GM23338 (cell line): ENCODE measurements at regions not wholly inside any gene's neighbourhood (a gene's known extent, or its start where the extent isn't known, plus 50 kb on each side); places are given as distances from the start of the nearest gene placed in this dataset.

Source experiments
- ATAC-seq: fragments of 200-7000 bp; cut with Tn5 transposase; 3 replicates; pipeline ENCODE4 v1.9.1; 2020
- DNase-seq: peaks from one replicate; pipeline ENCODE4 v3.0.0-alpha.2; 2015; ENCODE audit warnings: low spot score
- H2AFZ ChIP-seq: fragments of 200-600 bp; sonication (generic); 2 replicates; pipeline ENCODE4 v1.8.0; 2016; ENCODE audit warnings: antibody characterized with exemption, mild to moderate bottlenecking, moderate library complexity
- H3F3A ChIP-seq: fragments of 200-600 bp; sonication (generic); replicated peaks from 2 replicates; pipeline ENCODE4 v1.8.0; 2017; ENCODE audit warnings: antibody characterized with exemption, mixed run types, low read depth
- H3K27ac ChIP-seq: fragments of 200-600 bp; sonication (generic); 2 replicates; pipeline ENCODE4 v1.6.1; 2016; ENCODE audit warnings: low read depth
- H3K27me3 ChIP-seq: fragments of 200-600 bp; sonication (generic); 2 replicates; pipeline ENCODE4 v1.8.0; 2016; ENCODE audit warnings: mild to moderate bottlenecking, mixed run types, moderate library complexity; ENCODE audit not compliant: insufficient read depth
- H3K36me3 ChIP-seq: fragments of 200-600 bp; sonication (generic); 2 replicates; pipeline ENCODE4 v1.8.0; 2016; ENCODE audit warnings: mild to moderate bottlenecking; ENCODE audit not compliant: insufficient read depth
- H3K4me1 ChIP-seq: fragments of 200-600 bp; sonication (generic); 2 replicates; pipeline ENCODE4 v1.8.0; 2016; ENCODE audit warnings: mild to moderate bottlenecking, moderate library complexity; ENCODE audit not compliant: insufficient read depth
- H3K4me2 ChIP-seq: fragments of 200-600 bp; sonication (generic); 2 replicates; pipeline ENCODE4 v1.7.1; 2017; ENCODE audit warnings: mixed run types
- H3K4me3 ChIP-seq: fragments of 200-600 bp; sonication (generic); 2 replicates; pipeline ENCODE4 v1.6.1; 2016; ENCODE audit warnings: mixed run types
- H3K79me2 ChIP-seq: fragments of 200-600 bp; sonication (generic); replicated peaks from 2 replicates; pipeline ENCODE4 v1.8.0; 2017; ENCODE audit warnings: mild to moderate bottlenecking; ENCODE audit not compliant: insufficient read depth
- H3K9me2 ChIP-seq: fragments of 200-600 bp; sonication (generic); 2 replicates; pipeline ENCODE4 v1.8.0; 2017; ENCODE audit not compliant: insufficient read depth
- H4K20me1 ChIP-seq: fragments of 200-600 bp; sonication (generic); replicated peaks from 2 replicates; pipeline ENCODE4 v1.8.0; 2017; ENCODE audit warnings: mild to moderate bottlenecking; ENCODE audit not compliant: insufficient read depth
- H3K27ac Mint-ChIP-seq: 2 replicates; pipeline ENCODE4 v1.8.0; 2020; ENCODE audit warnings: inconsistent platforms, mild to moderate bottlenecking, moderate library complexity, mixed read lengths
- H3K27me3 Mint-ChIP-seq: 3 replicates; pipeline ENCODE4 v1.8.0; 2022; ENCODE audit warnings: low read depth, mild to moderate bottlenecking, moderate library complexity, mixed read lengths, inconsistent platforms; ENCODE audit not compliant: insufficient read depth, poor library complexity
- H3K36me3 Mint-ChIP-seq: 3 replicates; pipeline ENCODE4 v1.8.0; 2021; ENCODE audit warnings: low read depth, mild to moderate bottlenecking, inconsistent platforms, moderate library complexity, mixed read lengths
- H3K4me1 Mint-ChIP-seq: 3 replicates; pipeline ENCODE4 v1.8.0; 2020; ENCODE audit warnings: mild to moderate bottlenecking, inconsistent platforms, mixed read lengths
- H3K4me3 Mint-ChIP-seq: 3 replicates; pipeline ENCODE4 v1.8.0; 2021; ENCODE audit warnings: moderate library complexity, mild to moderate bottlenecking, inconsistent platforms, mixed read lengths
- H3K9me3 Mint-ChIP-seq: 3 replicates; pipeline ENCODE4 v1.8.0; 2020; ENCODE audit warnings: moderate library complexity, mild to moderate bottlenecking, inconsistent platforms, mixed read lengths
- CREB1 ChIP-seq: fragments of 250-450 bp; sonication (Bioruptor Pico); IDR thresholded peaks from 2 replicates; pipeline ENCODE4 v1.5.0; 2020; ENCODE audit warnings: low read depth, mild to moderate bottlenecking, moderate library complexity
- ETS1 ChIP-seq: IDR thresholded peaks from 2 replicates; pipeline ENCODE4 v1.6.1; 2016; ENCODE audit warnings: antibody characterized with exemption
- EZH2 ChIP-seq: fragments of 200-600 bp; sonication (generic); IDR thresholded peaks from one replicate; pipeline ENCODE4 v1.8.0; 2017; ENCODE audit warnings: antibody characterized with exemption, mild to moderate bottlenecking, low read depth; ENCODE audit not compliant: unreplicated experiment
- EZH2phosphoT487 ChIP-seq: fragments of 200-600 bp; sonication (generic); IDR thresholded peaks from one replicate; pipeline ENCODE4 v1.8.1; 2018; ENCODE audit warnings: antibody characterized with exemption; ENCODE audit not compliant: unreplicated experiment
- NANOG ChIP-seq: IDR thresholded peaks from 2 replicates; pipeline ENCODE4 v1.6.1; 2016; ENCODE audit warnings: antibody characterized with exemption, borderline replicate concordance
- STAT1 ChIP-seq: IDR thresholded peaks from one replicate; pipeline ENCODE4 v1.6.1; 2016; ENCODE audit warnings: antibody characterized with exemption; ENCODE audit not compliant: unreplicated experiment
- TF ChIP-seq, protein P1 (sequence below): fragments of 250-450 bp; sonication (Bioruptor Pico); IDR thresholded peaks from 2 replicates; pipeline ENCODE4 v1.5.0; 2020; ENCODE audit warnings: mild to moderate bottlenecking, moderate library complexity

DNA sequence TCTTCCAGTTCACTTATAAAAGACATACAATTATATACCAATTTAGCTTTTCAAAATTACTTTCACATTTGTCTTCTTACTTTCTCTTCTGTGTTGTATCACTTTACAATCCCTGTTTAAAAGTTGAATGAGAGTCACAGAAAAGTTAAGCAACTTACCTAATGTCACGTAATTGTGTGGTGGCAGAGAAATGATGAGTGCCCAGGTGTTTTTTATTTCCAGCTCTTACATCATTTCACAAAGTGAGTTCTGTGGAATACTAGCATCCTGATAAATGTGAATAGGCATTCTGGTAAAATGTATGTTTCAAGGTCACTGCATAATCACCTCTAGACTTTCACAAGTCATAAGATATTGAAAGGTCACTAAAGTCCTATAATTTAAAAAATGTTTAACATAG is 133.0 kb upstream of the FIBIN start (continued):
- TF ChIP-seq, protein P1, sequence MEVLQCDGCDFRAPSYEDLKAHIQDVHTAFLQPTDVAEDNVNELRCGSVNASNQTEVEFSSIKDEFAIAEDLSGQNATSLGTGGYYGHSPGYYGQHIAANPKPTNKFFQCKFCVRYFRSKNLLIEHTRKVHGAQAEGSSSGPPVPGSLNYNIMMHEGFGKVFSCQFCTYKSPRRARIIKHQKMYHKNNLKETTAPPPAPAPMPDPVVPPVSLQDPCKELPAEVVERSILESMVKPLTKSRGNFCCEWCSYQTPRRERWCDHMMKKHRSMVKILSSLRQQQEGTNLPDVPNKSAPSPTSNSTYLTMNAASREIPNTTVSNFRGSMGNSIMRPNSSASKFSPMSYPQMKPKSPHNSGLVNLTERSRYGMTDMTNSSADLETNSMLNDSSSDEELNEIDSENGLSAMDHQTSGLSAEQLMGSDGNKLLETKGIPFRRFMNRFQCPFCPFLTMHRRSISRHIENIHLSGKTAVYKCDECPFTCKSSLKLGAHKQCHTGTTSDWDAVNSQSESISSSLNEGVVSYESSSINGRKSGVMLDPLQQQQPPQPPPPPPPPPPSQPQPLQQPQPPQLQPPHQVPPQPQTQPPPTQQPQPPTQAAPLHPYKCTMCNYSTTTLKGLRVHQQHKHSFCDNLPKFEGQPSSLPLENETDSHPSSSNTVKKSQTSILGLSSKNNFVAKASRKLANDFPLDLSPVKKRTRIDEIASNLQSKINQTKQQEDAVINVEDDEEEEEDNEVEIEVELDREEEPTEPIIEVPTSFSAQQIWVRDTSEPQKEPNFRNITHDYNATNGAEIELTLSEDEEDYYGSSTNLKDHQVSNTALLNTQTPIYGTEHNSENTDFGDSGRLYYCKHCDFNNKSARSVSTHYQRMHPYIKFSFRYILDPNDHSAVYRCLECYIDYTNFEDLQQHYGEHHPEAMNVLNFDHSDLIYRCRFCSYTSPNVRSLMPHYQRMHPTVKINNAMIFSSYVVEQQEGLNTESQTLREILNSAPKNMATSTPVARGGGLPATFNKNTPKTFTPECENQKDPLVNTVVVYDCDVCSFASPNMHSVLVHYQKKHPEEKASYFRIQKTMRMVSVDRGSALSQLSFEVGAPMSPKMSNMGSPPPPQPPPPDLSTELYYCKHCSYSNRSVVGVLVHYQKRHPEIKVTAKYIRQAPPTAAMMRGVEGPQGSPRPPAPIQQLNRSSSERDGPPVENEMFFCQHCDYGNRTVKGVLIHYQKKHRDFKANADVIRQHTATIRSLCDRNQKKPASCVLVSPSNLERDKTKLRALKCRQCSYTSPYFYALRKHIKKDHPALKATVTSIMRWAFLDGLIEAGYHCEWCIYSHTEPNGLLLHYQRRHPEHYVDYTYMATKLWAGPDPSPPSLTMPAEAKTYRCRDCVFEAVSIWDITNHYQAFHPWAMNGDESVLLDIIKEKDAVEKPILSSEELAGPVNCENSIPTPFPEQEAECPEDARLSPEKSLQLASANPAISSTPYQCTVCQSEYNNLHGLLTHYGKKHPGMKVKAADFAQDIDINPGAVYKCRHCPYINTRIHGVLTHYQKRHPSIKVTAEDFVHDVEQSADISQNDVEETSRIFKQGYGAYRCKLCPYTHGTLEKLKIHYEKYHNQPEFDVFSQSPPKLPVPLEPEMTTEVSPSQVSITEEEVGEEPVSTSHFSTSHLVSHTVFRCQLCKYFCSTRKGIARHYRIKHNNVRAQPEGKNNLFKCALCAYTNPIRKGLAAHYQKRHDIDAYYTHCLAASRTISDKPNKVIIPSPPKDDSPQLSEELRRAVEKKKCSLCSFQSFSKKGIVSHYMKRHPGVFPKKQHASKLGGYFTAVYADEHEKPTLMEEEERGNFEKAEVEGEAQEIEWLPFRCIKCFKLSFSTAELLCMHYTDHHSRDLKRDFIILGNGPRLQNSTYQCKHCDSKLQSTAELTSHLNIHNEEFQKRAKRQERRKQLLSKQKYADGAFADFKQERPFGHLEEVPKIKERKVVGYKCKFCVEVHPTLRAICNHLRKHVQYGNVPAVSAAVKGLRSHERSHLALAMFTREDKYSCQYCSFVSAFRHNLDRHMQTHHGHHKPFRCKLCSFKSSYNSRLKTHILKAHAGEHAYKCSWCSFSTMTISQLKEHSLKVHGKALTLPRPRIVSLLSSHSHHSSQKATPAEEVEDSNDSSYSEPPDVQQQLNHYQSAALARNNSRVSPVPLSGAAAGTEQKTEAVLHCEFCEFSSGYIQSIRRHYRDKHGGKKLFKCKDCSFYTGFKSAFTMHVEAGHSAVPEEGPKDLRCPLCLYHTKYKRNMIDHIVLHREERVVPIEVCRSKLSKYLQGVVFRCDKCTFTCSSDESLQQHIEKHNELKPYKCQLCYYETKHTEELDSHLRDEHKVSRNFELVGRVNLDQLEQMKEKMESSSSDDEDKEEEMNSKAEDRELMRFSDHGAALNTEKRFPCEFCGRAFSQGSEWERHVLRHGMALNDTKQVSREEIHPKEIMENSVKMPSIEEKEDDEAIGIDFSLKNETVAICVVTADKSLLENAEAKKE (CRISPR knock-in tag): no peak
- no peak for TF ChIP-seq NANOG
- no peak for TF ChIP-seq STAT1
- no peak for TF ChIP-seq CREB1
- no peak for TF ChIP-seq EZH2
- no peak for TF ChIP-seq EZH2phosphoT487
- TF ChIP-seq ETS1: no peak

- Histone ChIP-seq H3F3A (no peaks in the 10 kb centered on the region), H3K4me1 (no peaks in the 10 kb centered on the region), H3K27me3 (no peaks in the 10 kb centered on the region), H3K36me3 (no peaks in the 10 kb centered on the region), H3K27ac (no peak overlapping the region), H3K4me2 (no peak overlapping the region), H3K4me3 (no peak overlapping the region), H4K20me1 (no peaks in the 10 kb centered on the region), H3K79me2 (no peaks in the 10 kb centered on the region), H2AFZ (no peak overlapping the region), H3K9me2 (no peaks in the 10 kb centered on the region)
- no peak for DNase-seq
- Mint-ChIP-seq H3K4me1 (no peaks in the 10 kb centered on the region), H3K27ac (no peak overlapping the region), H3K9me3 (no peaks in the 10 kb centered on the region), H3K36me3 (no peaks in the 10 kb centered on the region), H3K4me3 (no peak overlapping the region), H3K27me3 (no peaks in the 10 kb centered on the region)
- no peak for TF ChIP-seq ETS1
- no peak for ATAC-seq
Measured at GRCh38 chr11:26862801-26863200, 131.1 kb upstream of the FIBIN start.
